C4-2B (cell line): ENCODE measurements at regions not wholly inside any gene's neighbourhood (a gene's known extent, or its start where the extent isn't known, plus 50 kb on each side); places are given as distances from the start of the nearest gene placed in this dataset.

Experiments
- H3K27ac ChIP-seq: fragments of 450-650 bp; 2 replicates; pipeline ENCODE4 v1.5.1; 2017
- CTCF ChIP-seq: fragments of 450-650 bp; conservative IDR thresholded peaks from 2 replicates; pipeline ENCODE4 v1.5.1; 2017; ENCODE audit warnings: mild to moderate bottlenecking
- ZFX ChIP-seq: fragments of 450-650 bp; IDR thresholded peaks from 2 replicates; pipeline ENCODE4 v1.6.1; 2017

GRCh38 chr14:27077710-27078109 is 479.9 kb upstream of the NOVA1 start:
- no peak for TF ChIP-seq CTCF
- no peak for TF ChIP-seq ZFX
- no peak overlapping the region for H3K27ac ChIP-seq

- TF ChIP-seq ZFX (no peak), CTCF (no peak)
- H3K27ac ChIP-seq, result no peak overlapping the region
Observed at GRCh38 chr14:27078191-27078590, 480.4 kb upstream of the NOVA1 start.

GRCh38 chr14:27079716-27080115 is 481.9 kb upstream of the NOVA1 start:
- H3K27ac ChIP-seq, result no peak overlapping the region
- TF ChIP-seq ZFX (no peak), CTCF (no peak)

GRCh38 chr14:27085500-27085899 is 487.7 kb upstream of the NOVA1 start:
- TF ChIP-seq ZFX (no peak), CTCF (no peak)
- H3K27ac ChIP-seq, result no peak overlapping the region

- H3K27ac ChIP-seq, result no peak overlapping the region
- TF ChIP-seq CTCF (no peak), ZFX (no peak)
Observed at GRCh38 chr14:27090716-27091115, 492.9 kb upstream of the NOVA1 start.

- TF ChIP-seq CTCF (no peak), ZFX (no peak)
- no peak overlapping the region for H3K27ac ChIP-seq
Observed at GRCh38 chr14:27091973-27092372, 494.1 kb upstream of the NOVA1 start.

- no peak for TF ChIP-seq ZFX
- TF ChIP-seq CTCF, result no peak
- no peak overlapping the region for H3K27ac ChIP-seq
Observed at GRCh38 chr14:27096091-27096490, 498.3 kb upstream of the NOVA1 start.

- TF ChIP-seq ZFX, result no peak
- TF ChIP-seq CTCF, result no peak
- H3K27ac ChIP-seq, result no peak overlapping the region
Observed at GRCh38 chr14:27098451-27098850, 500.6 kb upstream of the NOVA1 start.
